Fibroblast of villous mesenchyme (primary cell): ENCODE measurements at regions not wholly inside any gene's neighbourhood (a gene's known extent, or its start where the extent isn't known, plus 50 kb on each side); places are given as distances from the start of the nearest gene placed in this dataset.

Experiments
- DNase-seq: peaks from one replicate; pipeline ENCODE4 v3.0.0-alpha.2; 2010; ENCODE audit warnings: low read depth
- H3K4me3 ChIP-seq: 2 replicates; pipeline ENCODE4 v1.5.1; 2011; ENCODE audit warnings: low read depth, mild to moderate bottlenecking, low read length
- TF ChIP-seq, protein P1 (sequence below): IDR thresholded peaks from 2 replicates; pipeline ENCODE4 v1.5.1; 2012; ENCODE audit warnings: low read depth, mild to moderate bottlenecking, low read length; ENCODE audit not compliant: insufficient read depth

- DNase-seq: no peak
- H3K4me3 ChIP-seq: no peak overlapping the region
- TF ChIP-seq, protein P1, sequence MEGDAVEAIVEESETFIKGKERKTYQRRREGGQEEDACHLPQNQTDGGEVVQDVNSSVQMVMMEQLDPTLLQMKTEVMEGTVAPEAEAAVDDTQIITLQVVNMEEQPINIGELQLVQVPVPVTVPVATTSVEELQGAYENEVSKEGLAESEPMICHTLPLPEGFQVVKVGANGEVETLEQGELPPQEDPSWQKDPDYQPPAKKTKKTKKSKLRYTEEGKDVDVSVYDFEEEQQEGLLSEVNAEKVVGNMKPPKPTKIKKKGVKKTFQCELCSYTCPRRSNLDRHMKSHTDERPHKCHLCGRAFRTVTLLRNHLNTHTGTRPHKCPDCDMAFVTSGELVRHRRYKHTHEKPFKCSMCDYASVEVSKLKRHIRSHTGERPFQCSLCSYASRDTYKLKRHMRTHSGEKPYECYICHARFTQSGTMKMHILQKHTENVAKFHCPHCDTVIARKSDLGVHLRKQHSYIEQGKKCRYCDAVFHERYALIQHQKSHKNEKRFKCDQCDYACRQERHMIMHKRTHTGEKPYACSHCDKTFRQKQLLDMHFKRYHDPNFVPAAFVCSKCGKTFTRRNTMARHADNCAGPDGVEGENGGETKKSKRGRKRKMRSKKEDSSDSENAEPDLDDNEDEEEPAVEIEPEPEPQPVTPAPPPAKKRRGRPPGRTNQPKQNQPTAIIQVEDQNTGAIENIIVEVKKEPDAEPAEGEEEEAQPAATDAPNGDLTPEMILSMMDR: no peak
Measured at GRCh38 chr10:111593578-111593977, 516.7 kb downstream of the ADRA2A start.

GRCh38 chr10:111595173-111595572 is 518.3 kb downstream of the ADRA2A start:
- TF ChIP-seq, protein P1: no peak
- H3K4me3 ChIP-seq: no peak overlapping the region
- no peak for DNase-seq

- no peak overlapping the region for H3K4me3 ChIP-seq
- DNase-seq: peak; percentile 56
- TF ChIP-seq, protein P1: peak; percentile 70
Measured at GRCh38 chr10:111598433-111599059, 521.7 kb downstream of the ADRA2A start.

GRCh38 chr10:111599943-111600342 is 523.1 kb downstream of the ADRA2A start:
- TF ChIP-seq, protein P1: no peak
- DNase-seq: no peak
- no peak overlapping the region for H3K4me3 ChIP-seq

- TF ChIP-seq, protein P1: no peak
- DNase-seq: no peak
- no peak overlapping the region for H3K4me3 ChIP-seq
Measured at GRCh38 chr10:111600772-111601171, 523.9 kb downstream of the ADRA2A start.

DNA sequence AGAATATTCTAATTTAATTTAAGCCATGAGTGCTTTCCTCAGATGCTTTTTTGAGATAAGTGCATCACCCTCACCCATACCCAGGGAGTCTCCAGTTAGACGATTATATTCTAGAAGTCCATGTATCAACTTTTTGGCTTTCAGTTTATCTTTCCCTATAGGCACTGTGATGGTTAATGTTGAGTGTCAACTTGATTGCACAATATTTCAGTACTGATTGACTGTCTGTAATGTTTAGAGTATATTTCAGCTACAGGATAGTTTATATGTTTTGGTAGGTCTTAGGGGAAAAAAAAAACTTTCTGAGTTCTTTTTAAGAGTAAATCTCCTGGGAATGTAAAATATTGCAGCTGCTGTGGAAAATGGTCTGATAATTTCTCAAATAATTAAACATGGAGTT is 535.4 kb downstream of the ADRA2A start:
- no peak for DNase-seq
- H3K4me3 ChIP-seq: no peak overlapping the region
- TF ChIP-seq, protein P1: no peak

GRCh38 chr10:111634191-111634590 is 549.4 kb downstream of the GPAM start:
- TF ChIP-seq, protein P1: no peak
- no peak for DNase-seq

More at GRCh38 chr10:111634191-111634590, 549.4 kb downstream of the GPAM start:
- no peak overlapping the region for H3K4me3 ChIP-seq
